IMR-90 (cell line): ENCODE measurements at regions not wholly inside any gene's neighbourhood (a gene's known extent, or its start where the extent isn't known, plus 50 kb on each side); places are given as distances from the start of the nearest gene placed in this dataset.

ENCODE experiments used
- ATAC-seq: fragments of 200-7000 bp; cut with Tn5 transposase; 2 replicates; pipeline ENCODE4 v1.9.1; 2020; ENCODE audit warnings: low read depth, mild to moderate bottlenecking, moderate library complexity
- BruUV-seq: library from RNA; stranded (reverse); fragments of 400-500 nt; replicated peaks from 2 replicates; lab custom pipeline; 2021; lab: Mats Ljungman, UMichigan
- CTCF ChIA-PET: fragments of 300-600 bp; formaldehyde crosslinking; extraction: SDS; loops from one replicate; lab custom pipeline; 2021; ENCODE audit warnings: antibody characterized with exemption; lab: Yijun Ruan, JAX
- POLR2A ChIA-PET: fragments of 300-600 bp; sonication (Branson Sonifier 250); formaldehyde crosslinking; loops from one replicate; lab custom pipeline; 2022; ENCODE audit warnings: antibody characterized with exemption; ENCODE audit not compliant: unreplicated experiment; lab: Charles Lee
- DNase-seq: peaks from one replicate; pipeline ENCODE4 v3.0.0; 2013
- H2AFZ ChIP-seq: replicated peaks from 2 replicates; pipeline ENCODE3; 2013; ENCODE audit warnings: low read length, mild to moderate bottlenecking; ENCODE audit not compliant: poor library complexity
- H2AK5ac ChIP-seq: 2 replicates; pipeline ENCODE4 v1.6.1; 2013; ENCODE audit warnings: low read depth, low read length, inconsistent platforms
- H2AK9ac ChIP-seq: replicated peaks from 2 replicates; pipeline ENCODE3; 2013; ENCODE audit warnings: mild to moderate bottlenecking, low read depth, low read length, moderate library complexity; ENCODE audit not compliant: poor library complexity
- H2BK120ac ChIP-seq: 2 replicates; pipeline ENCODE4 v1.6.1; 2013; ENCODE audit warnings: low read depth, low read length, inconsistent platforms
- H2BK15ac ChIP-seq: 3 replicates; pipeline ENCODE4 v1.6.1; 2013; ENCODE audit warnings: low read depth, low read length, inconsistent platforms
- H2BK20ac ChIP-seq: 2 replicates; pipeline ENCODE4 v1.6.1; 2013; ENCODE audit warnings: low read depth, mild to moderate bottlenecking, inconsistent platforms, low read length, moderate library complexity
- H2BK5ac ChIP-seq: 2 replicates; pipeline ENCODE4 v1.6.1; 2013; ENCODE audit warnings: mild to moderate bottlenecking, low read depth, low read length, inconsistent platforms; ENCODE audit not compliant: poor library complexity, severe bottlenecking
- H3K14ac ChIP-seq: replicated peaks from 2 replicates; pipeline ENCODE4 v1.6.1; 2013; ENCODE audit warnings: low read depth, low read length, inconsistent platforms
- H3K18ac ChIP-seq: 2 replicates; pipeline ENCODE4 v1.6.1; 2013; ENCODE audit warnings: low read depth, low read length, control low read depth
- H3K23ac ChIP-seq: 2 replicates; pipeline ENCODE4 v1.6.1; 2013; ENCODE audit warnings: low read depth, low read length, inconsistent platforms
- H3K27ac ChIP-seq: 2 replicates; pipeline ENCODE4 v1.5.1; 2013; ENCODE audit warnings: mild to moderate bottlenecking, control low read depth, low read length; ENCODE audit not compliant: insufficient read depth
- H3K27me3 ChIP-seq: 2 replicates; pipeline ENCODE4 v1.6.1; 2013; ENCODE audit warnings: low read length; ENCODE audit not compliant: control insufficient read depth, insufficient read depth
- H3K36me3 ChIP-seq: 2 replicates; pipeline ENCODE4 v1.6.1; 2013; ENCODE audit warnings: low read length, mixed read lengths; ENCODE audit not compliant: control insufficient read depth, insufficient read depth
- H3K4ac ChIP-seq: 2 replicates; pipeline ENCODE4 v1.6.1; 2013; ENCODE audit warnings: low read depth, low read length, inconsistent platforms
- H3K4me1 ChIP-seq: 2 replicates; pipeline ENCODE4 v1.6.1; 2013; ENCODE audit warnings: low read length, mixed read lengths; ENCODE audit not compliant: control insufficient read depth, insufficient read depth
- H3K4me2 ChIP-seq: 2 replicates; pipeline ENCODE4 v1.6.1; 2013; ENCODE audit warnings: low read depth, mild to moderate bottlenecking, control low read depth, low read length, moderate library complexity
- H3K4me3 ChIP-seq: 2 replicates; pipeline ENCODE4 v1.5.1; 2013; ENCODE audit warnings: low read depth, mild to moderate bottlenecking, control low read depth, low read length, moderate library complexity; ENCODE audit not compliant: insufficient read depth
- H3K56ac ChIP-seq: 2 replicates; pipeline ENCODE4 v1.6.1; 2013; ENCODE audit warnings: low read length, inconsistent platforms; ENCODE audit not compliant: insufficient read depth; ENCODE audit errors: extremely low read depth
- H3K79me1 ChIP-seq, 2 experiments: 2 replicates each; pipeline ENCODE4 v1.6.1; 2013; ENCODE audit warnings: low read length in 2 of 2, inconsistent platforms in 1 of 2, low read depth in 1 of 2
- H3K9ac ChIP-seq: 2 replicates; pipeline ENCODE4 v1.6.1; 2013; ENCODE audit warnings: low read depth, low read length, control low read depth
- H3K9me1 ChIP-seq: 2 replicates; pipeline ENCODE4 v1.6.1; 2013; ENCODE audit warnings: low read length, inconsistent platforms; ENCODE audit not compliant: insufficient read depth
- H3K9me3 ChIP-seq: 2 replicates; pipeline ENCODE4 v1.6.1; 2013; ENCODE audit warnings: low read length; ENCODE audit not compliant: control insufficient read depth, insufficient read depth
- H4K20me1 ChIP-seq: 2 replicates; pipeline ENCODE4 v1.6.1; 2013; ENCODE audit warnings: low read length, inconsistent platforms; ENCODE audit not compliant: insufficient read depth
- H4K5ac ChIP-seq: 2 replicates; pipeline ENCODE4 v1.6.1; 2013; ENCODE audit warnings: mild to moderate bottlenecking, low read depth, low read length, control low read depth
- H4K8ac ChIP-seq, 2 experiments: 2 replicates each; pipeline ENCODE4 v1.6.1; 2013; ENCODE audit warnings: low read depth in 2 of 2, low read length in 2 of 2, control low read depth in 1 of 2, inconsistent platforms in 1 of 2
- H4K91ac ChIP-seq: 2 replicates; pipeline ENCODE4 v1.6.1; 2013; ENCODE audit warnings: low read depth, low read length, inconsistent platforms; ENCODE audit not compliant: insufficient read depth
- NFE2L2 ChIP-seq: fragments of 150-350 bp; IDR thresholded peaks from 2 replicates; pipeline ENCODE4 v1.6.1; 2016; ENCODE audit warnings: low read depth, mild to moderate bottlenecking, low read length
- SMC3 ChIP-seq: fragments of 150-350 bp; IDR thresholded peaks from 2 replicates; pipeline ENCODE4 v1.6.1; 2016; ENCODE audit warnings: low read depth, mild to moderate bottlenecking, antibody characterized with exemption, low read length, moderate library complexity
- WGBS, 2 experiments: methylation state at CpG; one replicate each; pipeline versions ENCODE4 v1.1.5 to v1.1.7; 2013; ENCODE audit warnings: missing lambda C conversion rate in 2 of 2; ENCODE audit not compliant: insufficient read length in 1 of 2; ENCODE audit errors: extremely low coverage in 2 of 2; 5-methylcytosine and 5-hydroxymethylcytosine counted together
- dilution Hi-C: fragments of 300-500 bp; cut with HindIII; formaldehyde crosslinking; loops from one replicate; pipeline ENCODE4 v1.14.3; 2018; ENCODE audit warnings: low sequenced_read_pairs; ENCODE audit not compliant: unreplicated experiment
- in situ Hi-C: fragments of 300-500 bp; cut with MboI; formaldehyde crosslinking; loops from 3 replicates; pipeline ENCODE4 v1.14.3; 2019; ENCODE audit warnings: low sequenced_read_pairs, inconsistent platforms, mixed read lengths
- intact Hi-C: fragments of 100-400 bp; cut with micrococcal nuclease; formaldehyde crosslinking; loops from 2 replicates; pipeline ENCODE4 v1.10.0; 2022

DNA sequence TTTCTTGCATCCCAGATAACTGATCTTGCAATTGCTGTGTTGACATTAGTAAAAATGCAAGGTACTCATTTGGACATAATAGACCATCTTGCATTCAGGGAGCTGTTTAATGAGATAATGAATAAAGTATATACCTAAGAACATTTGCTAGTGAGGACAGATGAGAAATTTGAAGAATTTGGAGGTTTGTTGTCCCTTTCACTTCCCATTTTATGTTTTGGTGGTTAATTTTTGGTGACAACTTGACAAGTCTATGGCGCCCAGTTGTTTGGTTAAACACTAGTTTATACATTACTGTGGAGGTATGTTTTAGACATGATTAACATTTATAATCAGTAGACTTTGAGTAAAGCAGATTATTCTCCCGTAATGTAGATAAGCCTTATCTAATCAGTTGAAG, 300.2 kb upstream of the SYNCRIP start:
- H3K18ac ChIP-seq = no peak overlapping the region
- H3K27me3 ChIP-seq = no peaks in the 10 kb centered on the region
- H3K4me1 ChIP-seq = no peaks in the 10 kb centered on the region
- no peak overlapping the region for H3K4ac ChIP-seq
- H3K23ac ChIP-seq = no peak overlapping the region
- no peak overlapping the region for H3K4me3 ChIP-seq
- no peak overlapping the region for H2AK9ac ChIP-seq
- dilution Hi-C loops (no loop called here), in situ Hi-C loops (no loop called here), intact Hi-C loops (no loop called here)
- H4K91ac ChIP-seq = no peak overlapping the region
- no peak overlapping the region for H3K9ac ChIP-seq
- no peaks in the 10 kb centered on the region for H3K36me3 ChIP-seq
- H2BK15ac ChIP-seq = no peak overlapping the region
- no peaks in the 10 kb centered on the region for H4K20me1 ChIP-seq
- no peak overlapping the region for H3K56ac ChIP-seq
- DNase-seq (no peak), ATAC-seq (no peak)
- no peak overlapping the region for H2BK20ac ChIP-seq
- no peak overlapping the region for H2AFZ ChIP-seq
- no peak overlapping the region for H4K8ac ChIP-seq
- no peaks in the 10 kb centered on the region for H3K79me1 ChIP-seq
- no peak for TF ChIP-seq SMC3
- no peak for TF ChIP-seq NFE2L2
- CTCF ChIA-PET = no interaction called here
- no peak overlapping the region for H3K27ac ChIP-seq
- no peaks in the 10 kb centered on the region for H3K9me3 ChIP-seq
- no peaks in the 10 kb centered on the region for H3K9me1 ChIP-seq
- no peak overlapping the region for H4K5ac ChIP-seq
- no peak overlapping the region for H3K4me2 ChIP-seq
- POLR2A ChIA-PET = no interaction called here
- H3K14ac ChIP-seq = no peak overlapping the region
- no peak overlapping the region for H2BK120ac ChIP-seq
- no peak overlapping the region for H2BK5ac ChIP-seq
- no peak overlapping the region for H2AK5ac ChIP-seq
- BruUV-seq = no TSS peak
- WGBS, 2 experiments = no CpG with 5 or more reads among the region's 2 CpGs
